HFF-Myc (cell line): ENCODE measurements at regions not wholly inside any gene's neighbourhood (a gene's known extent, or its start where the extent isn't known, plus 50 kb on each side); places are given as distances from the start of the nearest gene placed in this dataset.
"Not testable (repeated sequence)": the region's sequence is repeated elsewhere in the genome, so short reads cannot be mapped to it uniquely, and the experiment has no call there.

Experiments
- DNase-seq: peaks from one replicate; pipeline ENCODE4 v3.0.0-alpha.2; 2011; ENCODE audit warnings: low read depth; ENCODE audit errors: extremely low read depth
- H3K4me3 ChIP-seq: replicated peaks from 2 replicates; pipeline ENCODE4 v1.5.1; 2011; ENCODE audit warnings: low read depth, mild to moderate bottlenecking, control low read depth, low read length
- TF ChIP-seq, protein P1 (sequence below): IDR thresholded peaks from 2 replicates; pipeline ENCODE4 v1.5.1; 2012; ENCODE audit warnings: mild to moderate bottlenecking, low read depth, low read length, control low read depth; ENCODE audit errors: missing control alignments

DNA sequence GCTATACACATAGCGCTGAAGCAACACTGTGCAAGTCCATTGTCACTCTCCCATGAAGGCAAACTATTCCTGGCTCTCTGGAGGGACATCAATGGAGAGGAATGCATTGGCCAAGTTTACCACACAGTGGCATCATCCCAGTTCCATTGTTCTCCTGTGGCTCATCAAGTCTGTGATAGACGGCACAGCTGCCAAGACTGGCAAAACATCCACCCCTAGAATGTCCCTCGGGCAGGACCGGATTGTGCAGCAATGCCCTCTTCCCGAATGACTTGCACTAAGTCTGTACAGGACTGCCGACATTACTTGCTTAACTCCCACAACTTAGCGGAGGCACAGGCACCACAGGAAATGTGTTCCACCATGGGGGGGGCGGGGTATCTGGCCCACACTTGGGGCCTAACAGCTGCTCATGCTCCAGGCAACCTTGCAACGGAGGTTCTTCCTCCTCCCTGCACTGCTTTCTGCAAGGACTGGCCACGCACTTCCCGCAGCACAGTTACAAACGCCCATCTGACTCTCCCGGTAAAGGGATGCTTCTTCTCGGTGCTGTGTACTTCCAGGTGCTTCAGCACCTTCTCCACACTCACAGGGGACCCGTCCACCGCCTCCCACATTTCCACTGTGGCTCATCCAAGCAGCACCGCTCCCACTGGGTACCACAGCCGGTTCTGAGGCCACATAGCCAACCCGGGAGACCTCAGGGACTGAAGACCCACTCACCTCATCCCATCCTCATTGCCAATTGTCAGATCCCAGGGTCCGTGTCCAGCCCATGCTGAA is 1309.6 kb upstream of the RAG2 start:
- TF ChIP-seq, protein P1, sequence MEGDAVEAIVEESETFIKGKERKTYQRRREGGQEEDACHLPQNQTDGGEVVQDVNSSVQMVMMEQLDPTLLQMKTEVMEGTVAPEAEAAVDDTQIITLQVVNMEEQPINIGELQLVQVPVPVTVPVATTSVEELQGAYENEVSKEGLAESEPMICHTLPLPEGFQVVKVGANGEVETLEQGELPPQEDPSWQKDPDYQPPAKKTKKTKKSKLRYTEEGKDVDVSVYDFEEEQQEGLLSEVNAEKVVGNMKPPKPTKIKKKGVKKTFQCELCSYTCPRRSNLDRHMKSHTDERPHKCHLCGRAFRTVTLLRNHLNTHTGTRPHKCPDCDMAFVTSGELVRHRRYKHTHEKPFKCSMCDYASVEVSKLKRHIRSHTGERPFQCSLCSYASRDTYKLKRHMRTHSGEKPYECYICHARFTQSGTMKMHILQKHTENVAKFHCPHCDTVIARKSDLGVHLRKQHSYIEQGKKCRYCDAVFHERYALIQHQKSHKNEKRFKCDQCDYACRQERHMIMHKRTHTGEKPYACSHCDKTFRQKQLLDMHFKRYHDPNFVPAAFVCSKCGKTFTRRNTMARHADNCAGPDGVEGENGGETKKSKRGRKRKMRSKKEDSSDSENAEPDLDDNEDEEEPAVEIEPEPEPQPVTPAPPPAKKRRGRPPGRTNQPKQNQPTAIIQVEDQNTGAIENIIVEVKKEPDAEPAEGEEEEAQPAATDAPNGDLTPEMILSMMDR = no peak
- DNase-seq = no peak
- no peak overlapping the region for H3K4me3 ChIP-seq

DNA sequence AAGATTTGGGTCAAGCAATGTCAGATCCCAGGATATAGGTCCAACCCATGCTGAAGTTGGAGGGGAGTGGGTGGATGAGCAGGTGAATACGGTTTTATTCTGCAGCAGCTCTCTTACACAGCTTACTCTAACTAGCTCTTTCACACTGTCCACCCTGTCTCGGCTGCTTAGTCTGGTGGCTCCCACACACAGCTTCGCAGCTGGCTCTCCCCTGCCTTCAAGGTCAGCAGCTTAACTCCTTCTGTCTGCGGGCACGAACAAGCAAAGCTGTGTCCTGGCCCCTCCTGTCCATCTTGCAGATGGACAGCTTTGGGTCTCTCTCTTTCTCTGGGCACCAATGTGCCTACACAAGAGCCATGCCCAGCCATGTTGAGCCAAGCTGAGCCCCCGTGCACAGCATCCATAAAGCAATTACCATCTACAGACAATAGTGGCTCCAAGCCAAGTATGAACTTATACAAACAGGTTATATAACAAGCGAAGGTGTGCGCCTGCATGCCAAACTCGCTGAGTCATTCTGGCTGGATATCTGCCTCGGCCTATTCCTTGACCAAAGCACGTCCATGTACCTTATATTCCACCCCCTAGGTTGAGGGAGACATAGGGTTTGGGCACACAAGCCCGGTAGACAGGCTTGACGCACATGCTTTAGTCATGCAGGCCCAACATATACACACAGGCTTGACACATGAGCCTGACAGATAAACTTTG is 1307.8 kb upstream of the RAG2 start:
- H3K4me3 ChIP-seq = no peak overlapping the region
- no peak for DNase-seq
- TF ChIP-seq, protein P1 = no peak

DNA sequence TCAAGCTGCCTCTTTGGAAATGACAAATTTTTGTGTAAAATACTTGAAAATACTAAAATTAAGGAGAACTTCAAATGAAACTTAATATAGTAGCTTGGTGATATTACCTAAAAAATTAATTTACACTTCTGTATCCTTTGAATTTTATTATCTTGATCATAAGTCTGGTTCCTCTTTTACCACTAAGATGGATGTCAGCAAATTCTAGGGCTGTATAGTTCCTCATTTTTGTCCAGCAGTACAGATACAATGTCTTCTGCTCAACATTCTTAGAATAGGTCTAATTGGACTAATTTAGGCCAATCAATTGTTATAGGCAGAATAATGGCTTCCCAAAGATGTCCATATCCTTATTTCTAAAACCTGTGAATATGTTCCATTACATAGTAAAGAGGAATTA is 1298.0 kb upstream of the RAG2 start:
- DNase-seq = no peak
- no peak overlapping the region for H3K4me3 ChIP-seq

DNA sequence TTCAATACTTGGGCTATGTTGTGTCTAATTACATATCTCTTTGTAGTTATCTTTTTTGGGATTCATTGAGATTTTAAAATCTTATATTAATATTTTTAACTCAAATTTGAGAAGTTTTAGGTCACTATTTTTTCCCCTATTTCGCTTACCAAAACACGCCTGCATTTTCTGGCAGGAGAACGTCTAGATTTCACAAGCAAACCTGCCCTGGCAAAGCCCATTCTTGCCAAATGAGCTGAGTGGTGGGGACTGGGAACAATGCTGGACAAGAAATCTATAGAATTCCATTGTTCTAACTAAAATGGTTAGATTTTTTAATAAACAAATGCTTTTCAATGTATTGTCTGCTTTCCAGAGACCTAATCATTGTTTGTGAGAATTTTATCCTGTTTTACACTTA is 1283.7 kb upstream of the RAG2 start:
- no peak for DNase-seq
- TF ChIP-seq, protein P1 = no peak

More for the DNA sequence above, 1298.0 kb upstream of the RAG2 start:
- TF ChIP-seq, protein P1 = no peak

DNA sequence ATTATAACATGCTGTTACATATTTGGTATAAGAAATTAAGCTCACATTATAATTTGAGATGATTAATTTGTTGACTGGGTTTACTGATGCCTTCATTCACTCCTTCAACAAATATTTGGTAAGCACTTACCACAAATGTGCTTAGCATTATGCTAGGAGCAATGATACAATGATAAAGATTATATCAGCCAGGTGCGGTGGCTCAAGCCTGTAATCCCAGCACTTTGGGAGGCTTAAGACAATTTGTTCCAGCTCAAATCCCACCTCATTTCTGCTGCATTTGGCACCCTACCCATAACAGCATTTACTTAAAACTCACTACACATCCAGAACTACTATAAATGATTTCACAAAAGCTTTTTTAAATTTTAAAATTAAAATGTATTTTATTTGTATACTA is 1263.6 kb upstream of the RAG2 start:
- TF ChIP-seq, protein P1 = no peak
- DNase-seq = no peak
- H3K4me3 ChIP-seq = no peak overlapping the region

More for the DNA sequence above, 1283.7 kb upstream of the RAG2 start:
- no peak overlapping the region for H3K4me3 ChIP-seq

DNA sequence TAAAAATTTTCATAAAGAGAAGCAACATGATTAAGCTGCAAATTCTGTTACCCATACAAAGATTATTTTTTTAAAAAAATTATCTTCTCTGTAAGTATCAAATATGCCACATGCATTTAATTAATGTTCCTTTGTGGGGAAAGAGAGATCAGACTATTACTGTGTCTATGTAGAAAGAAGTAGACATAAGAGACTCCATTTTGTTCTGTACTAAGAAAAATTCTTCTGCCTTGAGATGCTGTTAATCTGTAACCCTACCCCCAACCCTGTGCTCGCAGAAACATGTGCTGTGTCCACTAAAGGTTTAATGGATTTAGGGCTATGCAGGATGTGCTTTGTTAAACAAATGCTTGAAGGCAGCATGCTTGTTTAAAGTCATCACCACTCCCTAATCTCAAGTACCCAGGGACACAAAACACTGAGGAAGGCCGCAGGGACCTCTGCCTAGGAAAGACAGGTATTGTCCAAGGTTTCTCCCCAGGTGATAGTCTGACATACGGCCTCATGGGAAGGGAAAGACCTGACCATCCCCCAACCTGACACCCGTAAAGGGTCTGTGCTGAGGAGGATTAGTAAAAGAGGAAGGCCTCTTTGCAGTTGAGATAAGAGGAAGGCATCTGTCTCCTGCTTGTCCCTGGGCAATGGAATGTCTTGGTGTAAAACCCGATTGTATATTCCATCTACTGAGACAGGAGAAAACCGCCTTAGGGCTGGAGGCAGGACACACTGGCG is 1260.9 kb upstream of the RAG2 start:
- not testable (repeated sequence) for H3K4me3 ChIP-seq

DNA sequence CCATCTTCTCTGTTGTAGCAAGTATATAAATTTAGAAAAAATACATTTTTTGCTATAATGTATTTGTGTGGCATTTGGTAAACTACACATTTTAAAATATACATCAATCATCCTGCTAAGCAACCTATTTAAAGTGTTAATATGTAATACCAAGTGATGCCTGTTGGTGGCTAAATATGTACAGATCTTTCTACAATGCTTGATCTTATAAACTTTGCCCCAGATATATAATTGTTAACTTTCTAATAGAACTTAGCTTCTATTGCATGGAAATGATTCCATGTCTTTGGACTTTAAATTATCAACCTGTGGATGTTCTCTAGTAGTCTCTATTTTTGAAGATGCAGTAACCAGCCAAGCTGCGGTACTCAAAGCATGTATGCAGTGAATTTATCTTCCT is 1260.4 kb upstream of the RAG2 start:
- no peak overlapping the region for H3K4me3 ChIP-seq
- TF ChIP-seq, protein P1 = no peak
- no peak for DNase-seq

More for the DNA sequence above, 1260.9 kb upstream of the RAG2 start:
- DNase-seq = not testable (repeated sequence)
